ENCODE measurements at regions not wholly inside any gene's neighbourhood (a gene's known extent, or its start where the extent isn't known, plus 50 kb on each side); places are given as distances from the start of the nearest gene placed in this dataset.

DNA sequence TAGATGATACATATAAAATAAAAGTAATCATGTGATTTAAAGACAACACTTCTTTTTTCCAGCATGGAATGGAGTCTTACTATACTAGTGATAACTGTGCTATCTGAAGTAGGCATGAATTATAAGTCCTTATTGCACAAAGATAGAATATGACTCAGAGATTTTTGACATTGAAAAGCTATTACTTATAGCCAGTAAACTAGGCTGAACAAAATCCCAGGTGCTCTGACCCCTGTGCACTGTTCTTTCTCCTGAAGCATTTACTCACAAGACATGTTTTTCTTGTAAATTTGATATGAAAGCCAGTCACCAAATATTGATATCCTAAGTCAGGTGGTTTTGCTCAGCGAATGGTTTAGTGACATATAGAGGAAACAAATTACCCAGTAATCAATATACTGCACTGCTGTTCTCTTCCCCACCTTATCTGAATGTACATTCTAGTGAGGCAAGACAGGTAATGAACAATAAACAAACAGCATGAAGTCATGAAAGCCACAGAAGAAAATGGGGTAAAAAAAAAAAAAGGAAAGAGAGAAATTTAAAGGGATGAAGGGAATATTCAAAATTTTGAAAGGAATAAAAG, 1567.0 kb upstream of the SPRY2 start:
- no peak for TF ChIP-seq STAT1 (IDR thresholded peaks at IDR 0.05; ENCODE audit: unreplicated experiment)
- no peak for TF ChIP-seq CREB1 (CRISPR knock-in tag; IDR thresholded peaks at IDR 0.05; ENCODE audit: low read depth)
- TF ChIP-seq JUNB (IDR thresholded peaks at IDR 0.05; ENCODE audit: unreplicated experiment) = no peak
- H3K79me2 ChIP-seq (replicated peaks; ENCODE audit: insufficient read depth) = no peaks in the 10 kb centered on the region
- Mint-ChIP-seq H3K9me3 (no peaks in the 10 kb centered on the region), H3K4me1 (peaks cover 6% of the 10 kb centered on the region; the same call in 1 of the 3 replicates), H3K27ac (no peak overlapping the region), H3K27me3 (ENCODE audit: insufficient read depth, low read depth, poor library complexity) (peaks cover 1% of the 10 kb centered on the region), H3K36me3 (ENCODE audit: low read depth) (no peaks in the 10 kb centered on the region), H3K4me3 (no peak overlapping the region)
- peak overlapping the region; percentile 43; the same call in 1 of the 2 replicates for H2AFZ ChIP-seq
- no peaks in the 10 kb centered on the region for H4K20me1 ChIP-seq (replicated peaks; ENCODE audit: insufficient read depth)
- no peak overlapping the region for H3K27ac ChIP-seq (ENCODE audit: low read depth)
- no peaks in the 10 kb centered on the region for H3K36me3 ChIP-seq (ENCODE audit: insufficient read depth)
- no peaks in the 10 kb centered on the region for H3F3A ChIP-seq (replicated peaks; ENCODE audit: low read depth)
- ATAC-seq (no peak), DNase-seq (ENCODE audit: low spot score) (no peak)
- no peaks in the 10 kb centered on the region for H3K27me3 ChIP-seq (ENCODE audit: insufficient read depth)
- peaks cover 3% of the 10 kb centered on the region; the same call in 1 of the 2 replicates for H3K9me2 ChIP-seq (ENCODE audit: insufficient read depth)
- H3K4me1 ChIP-seq (ENCODE audit: insufficient read depth) = no peaks in the 10 kb centered on the region
- no peak overlapping the region for H3K4me2 ChIP-seq
- no peak overlapping the region for H3K4me3 ChIP-seq

DNA sequence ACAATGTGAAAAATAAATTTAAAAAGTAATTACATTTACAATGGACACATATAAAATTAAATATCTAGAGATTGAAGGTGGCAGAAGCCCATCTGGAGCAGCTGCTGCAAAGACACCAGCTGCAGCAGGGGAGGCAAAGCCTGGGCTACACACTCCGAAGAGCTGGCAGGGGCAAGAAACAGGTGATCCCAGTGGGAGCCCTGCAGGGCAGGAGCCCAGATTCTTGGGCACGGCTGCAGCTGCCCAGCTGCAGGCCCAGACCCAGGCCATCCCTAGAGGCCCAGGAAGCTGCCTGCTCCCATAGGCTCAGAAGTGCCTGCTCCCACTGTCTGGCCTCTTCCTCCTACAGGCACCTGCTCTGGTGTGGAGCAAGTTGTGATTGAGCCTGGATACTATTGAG, 1547.9 kb upstream of the SPRY2 start:
- Histone ChIP-seq H3K4me2 (no peak overlapping the region), H3F3A (replicated peaks; ENCODE audit: low read depth) (no peaks in the 10 kb centered on the region), H3K79me2 (replicated peaks; ENCODE audit: insufficient read depth) (no peaks in the 10 kb centered on the region), H2AFZ (no peak overlapping the region), H3K36me3 (ENCODE audit: insufficient read depth) (no peaks in the 10 kb centered on the region), H3K4me3 (no peak overlapping the region), H3K27me3 (ENCODE audit: insufficient read depth) (no peaks in the 10 kb centered on the region), H3K27ac (ENCODE audit: low read depth) (no peak overlapping the region), H3K9me2 (ENCODE audit: insufficient read depth) (no peaks in the 10 kb centered on the region; the same call in 1 of the 2 replicates), H4K20me1 (replicated peaks; ENCODE audit: insufficient read depth) (no peaks in the 10 kb centered on the region), H3K4me1 (ENCODE audit: insufficient read depth) (peaks cover 4% of the 10 kb centered on the region; the same call in 1 of the 2 replicates)
- Mint-ChIP-seq H3K4me1 (peaks cover 8% of the 10 kb centered on the region), H3K36me3 (ENCODE audit: low read depth) (peaks cover 14% of the 10 kb centered on the region; the same call in 2 of the 3 replicates), H3K4me3 (no peak overlapping the region), H3K27ac (no peak overlapping the region), H3K9me3 (peaks cover 22% of the 10 kb centered on the region), H3K27me3 (ENCODE audit: insufficient read depth, low read depth, poor library complexity) (no peaks in the 10 kb centered on the region)
- DNase-seq (ENCODE audit: low spot score) (no peak), ATAC-seq (no peak)
- TF ChIP-seq, protein P1, sequence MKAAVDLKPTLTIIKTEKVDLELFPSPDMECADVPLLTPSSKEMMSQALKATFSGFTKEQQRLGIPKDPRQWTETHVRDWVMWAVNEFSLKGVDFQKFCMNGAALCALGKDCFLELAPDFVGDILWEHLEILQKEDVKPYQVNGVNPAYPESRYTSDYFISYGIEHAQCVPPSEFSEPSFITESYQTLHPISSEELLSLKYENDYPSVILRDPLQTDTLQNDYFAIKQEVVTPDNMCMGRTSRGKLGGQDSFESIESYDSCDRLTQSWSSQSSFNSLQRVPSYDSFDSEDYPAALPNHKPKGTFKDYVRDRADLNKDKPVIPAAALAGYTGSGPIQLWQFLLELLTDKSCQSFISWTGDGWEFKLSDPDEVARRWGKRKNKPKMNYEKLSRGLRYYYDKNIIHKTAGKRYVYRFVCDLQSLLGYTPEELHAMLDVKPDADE (IDR thresholded peaks at IDR 0.05) = no peak
- TF ChIP-seq, protein P2, sequence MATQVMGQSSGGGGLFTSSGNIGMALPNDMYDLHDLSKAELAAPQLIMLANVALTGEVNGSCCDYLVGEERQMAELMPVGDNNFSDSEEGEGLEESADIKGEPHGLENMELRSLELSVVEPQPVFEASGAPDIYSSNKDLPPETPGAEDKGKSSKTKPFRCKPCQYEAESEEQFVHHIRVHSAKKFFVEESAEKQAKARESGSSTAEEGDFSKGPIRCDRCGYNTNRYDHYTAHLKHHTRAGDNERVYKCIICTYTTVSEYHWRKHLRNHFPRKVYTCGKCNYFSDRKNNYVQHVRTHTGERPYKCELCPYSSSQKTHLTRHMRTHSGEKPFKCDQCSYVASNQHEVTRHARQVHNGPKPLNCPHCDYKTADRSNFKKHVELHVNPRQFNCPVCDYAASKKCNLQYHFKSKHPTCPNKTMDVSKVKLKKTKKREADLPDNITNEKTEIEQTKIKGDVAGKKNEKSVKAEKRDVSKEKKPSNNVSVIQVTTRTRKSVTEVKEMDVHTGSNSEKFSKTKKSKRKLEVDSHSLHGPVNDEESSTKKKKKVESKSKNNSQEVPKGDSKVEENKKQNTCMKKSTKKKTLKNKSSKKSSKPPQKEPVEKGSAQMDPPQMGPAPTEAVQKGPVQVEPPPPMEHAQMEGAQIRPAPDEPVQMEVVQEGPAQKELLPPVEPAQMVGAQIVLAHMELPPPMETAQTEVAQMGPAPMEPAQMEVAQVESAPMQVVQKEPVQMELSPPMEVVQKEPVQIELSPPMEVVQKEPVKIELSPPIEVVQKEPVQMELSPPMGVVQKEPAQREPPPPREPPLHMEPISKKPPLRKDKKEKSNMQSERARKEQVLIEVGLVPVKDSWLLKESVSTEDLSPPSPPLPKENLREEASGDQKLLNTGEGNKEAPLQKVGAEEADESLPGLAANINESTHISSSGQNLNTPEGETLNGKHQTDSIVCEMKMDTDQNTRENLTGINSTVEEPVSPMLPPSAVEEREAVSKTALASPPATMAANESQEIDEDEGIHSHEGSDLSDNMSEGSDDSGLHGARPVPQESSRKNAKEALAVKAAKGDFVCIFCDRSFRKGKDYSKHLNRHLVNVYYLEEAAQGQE (IDR thresholded peaks at IDR 0.05; ENCODE audit: unreplicated experiment) = no peak
- TF ChIP-seq JUNB (IDR thresholded peaks at IDR 0.05; ENCODE audit: unreplicated experiment) = no peak
